GM12874 (cell line): ENCODE measurements at regions not wholly inside any gene's neighbourhood (a gene's known extent, or its start where the extent isn't known, plus 50 kb on each side); places are given as distances from the start of the nearest gene placed in this dataset.

Experiments
- CTCF ChIP-seq: IDR thresholded peaks from 2 replicates; pipeline ENCODE4 v1.5.1; 2011; ENCODE audit warnings: low read depth, mild to moderate bottlenecking, control low read depth, low read length, moderate library complexity; ENCODE audit not compliant: insufficient read depth

GRCh38 chr12:88328090-88328489 is 186.0 kb downstream of the TMTC3 start:
- no peak for TF ChIP-seq CTCF

- TF ChIP-seq CTCF = no peak
These were observed 187.7 kb downstream of the TMTC3 start for GRCh38 chr12:88329833-88330232.

DNA sequence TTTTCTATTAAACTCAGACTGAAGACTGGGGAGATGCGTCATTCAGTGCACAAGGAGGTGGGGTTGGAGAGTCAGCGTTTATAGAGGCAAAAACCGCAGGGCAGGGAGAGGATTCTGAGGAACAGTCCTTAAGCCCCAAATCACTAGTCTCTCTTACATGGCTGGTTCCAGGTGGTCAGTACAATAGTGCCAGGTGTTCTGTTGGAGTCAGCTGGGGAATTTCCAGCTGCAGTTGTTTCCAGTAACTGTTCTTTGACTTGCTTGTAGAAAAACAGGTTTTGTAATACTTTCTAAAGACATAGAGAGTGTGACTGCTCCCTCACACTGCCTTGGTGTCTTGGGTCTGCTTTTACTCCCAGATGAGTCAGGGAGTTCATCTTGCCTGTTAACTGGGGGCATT is 192.2 kb downstream of the TMTC3 start:
- TF ChIP-seq CTCF = no peak

DNA sequence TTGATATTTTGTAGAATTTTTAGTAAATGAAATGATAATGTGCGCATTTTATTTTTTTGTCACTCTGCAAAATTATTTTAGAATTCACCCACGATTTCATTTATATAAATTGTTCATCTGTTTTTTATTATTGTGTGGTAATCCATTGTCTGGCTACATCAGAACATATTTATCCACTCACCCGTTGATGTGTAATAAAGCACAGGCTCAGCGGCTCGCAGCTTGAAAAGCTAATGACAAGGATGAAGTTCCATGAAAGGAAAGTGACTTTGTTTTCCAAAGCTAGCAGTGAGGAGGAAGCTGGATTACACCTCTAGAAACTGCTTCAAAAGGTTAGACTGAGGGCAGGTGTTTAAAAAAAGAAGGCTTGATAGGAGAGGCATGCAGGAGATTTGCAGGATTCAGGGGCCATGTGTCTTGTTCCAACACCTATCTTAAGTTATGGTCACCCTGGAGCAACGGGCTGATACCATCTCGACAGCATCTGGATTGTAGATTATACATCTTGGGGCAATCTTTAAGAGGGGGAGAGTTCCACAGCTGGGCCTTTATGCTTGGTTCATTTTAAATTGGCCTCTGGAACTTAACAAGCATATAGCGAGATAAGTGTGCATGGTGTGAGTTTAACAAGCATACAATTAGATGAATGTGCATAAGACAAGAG is 194.1 kb downstream of the TMTC3 start:
- TF ChIP-seq CTCF = no peak

GRCh38 chr12:88338486-88338885 is 196.4 kb downstream of the TMTC3 start:
- TF ChIP-seq CTCF = no peak

DNA sequence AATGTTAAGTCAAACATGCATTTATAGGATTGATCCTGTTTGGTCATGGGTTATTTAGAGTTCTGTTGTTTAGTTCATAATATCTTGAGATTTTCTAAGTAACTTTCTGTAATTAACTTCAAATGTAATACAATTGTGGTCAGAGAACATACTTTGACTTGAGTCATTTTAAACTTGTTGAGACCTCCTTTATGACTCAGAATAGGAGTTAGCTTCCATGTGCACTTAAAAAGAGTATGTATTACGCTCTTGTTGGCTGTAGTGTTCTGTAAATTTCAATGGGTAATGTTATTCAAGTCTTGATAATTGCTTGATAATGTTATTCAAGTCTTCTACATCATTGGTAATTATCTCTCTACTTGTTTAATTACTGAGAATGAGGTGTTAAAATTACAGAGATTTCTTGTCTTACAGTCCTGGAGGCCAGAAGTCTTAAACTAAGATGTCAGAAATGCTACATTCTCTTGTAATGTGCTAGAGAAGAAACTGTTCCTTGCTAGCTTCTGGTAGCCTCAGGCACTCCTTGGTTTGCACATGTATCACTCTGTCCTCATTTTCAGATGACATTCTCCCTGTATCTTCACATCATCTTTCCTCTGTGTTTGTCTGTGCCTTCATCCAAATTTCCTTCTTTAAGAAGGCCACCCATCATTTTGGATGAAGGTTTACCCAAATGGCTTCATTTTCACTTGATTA is 197.3 kb downstream of the TMTC3 start:
- no peak for TF ChIP-seq CTCF

GRCh38 chr12:88339966-88340365 is 197.9 kb downstream of the TMTC3 start:
- TF ChIP-seq CTCF = no peak
